ENCODE measurements at regions not wholly inside any gene's neighbourhood (a gene's known extent, or its start where the extent isn't known, plus 50 kb on each side); places are given as distances from the start of the nearest gene placed in this dataset.

- POLR2A ChIA-PET = no interaction called here
- CTCF ChIA-PET = no interaction called here
Measured at GRCh38 chr13:72109863-72110262, 242.9 kb upstream of the DACH1 start.

GRCh38 chr13:72104656-72105180 is 237.7 kb upstream of the DACH1 start:
- Mint-ChIP-seq H3K4me3 (ENCODE audit: unreplicated experiment) (no peak overlapping the region), H3K27ac (ENCODE audit: low read depth, unreplicated experiment) (peak overlapping the region; percentile 57), H3K4me1 (ENCODE audit: insufficient read depth, unreplicated experiment) (peaks cover 16% of the 10 kb centered on the region), H3K36me3 (ENCODE audit: insufficient read depth, unreplicated experiment) (no peaks in the 10 kb centered on the region), H3K9me3 (ENCODE audit: unreplicated experiment) (no peaks in the 10 kb centered on the region), H3K27me3 (ENCODE audit: insufficient read depth, unreplicated experiment) (no peaks in the 10 kb centered on the region)
- ChIA-PET POLR2A (no interaction called here), CTCF (interaction anchor here (0.7 to 1.1 kb wide), 5 partner anchors 11 to 728 kb away, joined by 3 to 4 read pairs (median 3); no protein-coding TSS in a partner anchor)
- peak; percentile 24 for DNase-seq (ENCODE audit: unreplicated experiment)
- no peak for TF ChIP-seq CTCF (IDR thresholded peaks at IDR 0.05; ENCODE audit: unreplicated experiment)
- no TSS peak for BruUV-seq (replicated peaks)
- intact Hi-C loops (cut with micrococcal nuclease) = no loop called here

More at GRCh38 chr13:72109863-72110262, 242.9 kb upstream of the DACH1 start:
- H3K4me1 Mint-ChIP-seq (ENCODE audit: insufficient read depth, unreplicated experiment) = peaks cover 13% of the 10 kb centered on the region
- TF ChIP-seq CTCF (IDR thresholded peaks at IDR 0.05; ENCODE audit: unreplicated experiment) = no peak
- H3K27me3 Mint-ChIP-seq (ENCODE audit: insufficient read depth, unreplicated experiment) = no peaks in the 10 kb centered on the region
- intact Hi-C loops (cut with micrococcal nuclease) = no loop called here
- no peaks in the 10 kb centered on the region for H3K36me3 Mint-ChIP-seq (ENCODE audit: insufficient read depth, unreplicated experiment)
- H3K4me3 Mint-ChIP-seq (ENCODE audit: unreplicated experiment) = no peak overlapping the region
- no peak for DNase-seq (ENCODE audit: unreplicated experiment)
- no peaks in the 10 kb centered on the region for H3K9me3 Mint-ChIP-seq (ENCODE audit: unreplicated experiment)
- no peak overlapping the region for H3K27ac Mint-ChIP-seq (ENCODE audit: low read depth, unreplicated experiment)
- no TSS peak for BruUV-seq (replicated peaks)

DNA sequence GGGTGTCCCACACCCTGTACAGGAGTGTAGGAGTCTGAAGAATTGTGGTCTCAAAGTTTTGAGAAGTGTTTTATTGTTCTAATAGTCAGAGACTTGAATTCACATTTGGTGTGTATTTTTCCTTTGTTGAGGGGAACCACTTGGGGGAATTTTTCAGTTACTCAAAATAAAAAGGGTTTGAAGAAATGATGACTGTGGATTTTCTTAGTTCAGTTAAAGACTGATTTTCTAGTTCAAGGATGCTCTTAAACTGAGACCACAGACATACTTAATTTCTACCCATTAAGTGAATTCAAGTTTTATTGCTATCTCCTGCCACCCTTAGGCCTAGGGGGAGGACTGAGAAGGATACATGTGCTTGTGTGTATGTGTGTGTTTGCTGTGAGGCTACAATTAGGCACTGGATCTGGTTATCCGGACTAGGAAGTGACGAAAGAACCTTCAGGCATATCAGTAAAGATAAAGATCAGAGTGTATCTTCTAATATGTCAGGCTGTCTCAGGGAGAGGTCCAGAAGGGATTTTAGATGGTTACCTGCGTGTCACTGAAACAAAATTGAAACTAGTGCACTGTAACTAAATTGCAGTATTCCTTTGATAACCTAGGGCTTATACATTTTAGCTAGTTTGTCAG is 234.9 kb upstream of the DACH1 start:
- POLR2A ChIA-PET = no interaction called here
- CTCF ChIA-PET = no interaction called here
- Mint-ChIP-seq H3K27ac (ENCODE audit: low read depth, unreplicated experiment) (no peak overlapping the region), H3K4me1 (ENCODE audit: insufficient read depth, unreplicated experiment) (peaks cover 15% of the 10 kb centered on the region), H3K9me3 (ENCODE audit: unreplicated experiment) (no peaks in the 10 kb centered on the region), H3K27me3 (ENCODE audit: insufficient read depth, unreplicated experiment) (no peaks in the 10 kb centered on the region), H3K36me3 (ENCODE audit: insufficient read depth, unreplicated experiment) (no peaks in the 10 kb centered on the region), H3K4me3 (ENCODE audit: unreplicated experiment) (no peak overlapping the region)
- DNase-seq (ENCODE audit: unreplicated experiment) = no peak
- no peak for TF ChIP-seq CTCF (IDR thresholded peaks at IDR 0.05; ENCODE audit: unreplicated experiment)
- intact Hi-C loops (cut with micrococcal nuclease) = no loop called here
- BruUV-seq (replicated peaks) = no TSS peak

DNA sequence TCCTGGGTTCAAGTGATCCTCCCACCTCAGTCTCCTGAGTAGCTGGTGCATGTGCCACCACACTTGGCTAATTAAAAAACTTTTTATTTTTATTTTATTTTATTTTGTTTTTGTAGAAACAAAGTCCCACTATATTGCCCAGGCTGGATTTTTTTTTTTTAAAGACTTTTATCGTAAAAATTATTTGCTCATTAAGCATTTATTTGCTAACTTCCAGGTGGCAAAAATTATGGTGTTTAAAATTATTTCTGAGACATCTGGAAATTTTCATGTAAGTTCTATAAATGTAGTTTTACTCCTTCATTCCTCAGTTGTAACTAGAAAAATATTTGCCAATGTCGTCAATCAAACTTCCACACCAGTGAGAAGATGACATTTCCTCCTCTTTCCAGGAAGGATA is 233.3 kb upstream of the DACH1 start:
- POLR2A ChIA-PET = no interaction called here
- TF ChIP-seq CTCF (IDR thresholded peaks at IDR 0.05; ENCODE audit: unreplicated experiment) = no peak
- no peak overlapping the region for H3K4me3 Mint-ChIP-seq (ENCODE audit: unreplicated experiment)
- peaks cover 15% of the 10 kb centered on the region for H3K4me1 Mint-ChIP-seq (ENCODE audit: insufficient read depth, unreplicated experiment)
- no peaks in the 10 kb centered on the region for H3K27me3 Mint-ChIP-seq (ENCODE audit: insufficient read depth, unreplicated experiment)
- DNase-seq (ENCODE audit: unreplicated experiment) = no peak
- intact Hi-C loops (cut with micrococcal nuclease) = no loop called here
- BruUV-seq (replicated peaks) = no TSS peak
- CTCF ChIA-PET = no interaction called here
- H3K36me3 Mint-ChIP-seq (ENCODE audit: insufficient read depth, unreplicated experiment) = no peaks in the 10 kb centered on the region
- H3K27ac Mint-ChIP-seq (ENCODE audit: low read depth, unreplicated experiment) = no peak overlapping the region
- no peaks in the 10 kb centered on the region for H3K9me3 Mint-ChIP-seq (ENCODE audit: unreplicated experiment)

Data from MCF 10A (cell line).